HEK293 (cell line): ENCODE measurements at regions not wholly inside any gene's neighbourhood (a gene's known extent, or its start where the extent isn't known, plus 50 kb on each side); places are given as distances from the start of the nearest gene placed in this dataset.
"Not testable (repeated sequence)": the region's sequence is repeated elsewhere in the genome, so short reads cannot be mapped to it uniquely, and the experiment has no call there.

Experiments used
- CTCF ChIA-PET: fragments of 350-600 bp; formaldehyde crosslinking; extraction: SDS; loops from one replicate; lab custom pipeline; 2021; ENCODE audit warnings: antibody characterized with exemption; lab: Yijun Ruan, JAX
- POLR2A ChIA-PET: fragments of 300-600 bp; formaldehyde crosslinking; extraction: SDS; loops from one replicate; lab custom pipeline; 2020; ENCODE audit warnings: antibody characterized with exemption, inconsistent platforms; lab: Yijun Ruan, JAX
- H3K27ac ChIP-seq: fragments of 200-500 bp; sonication (Bioruptor generic); 2 replicates; pipeline ENCODE4 v1.5.1; 2014; ENCODE audit warnings: low read depth, low read length, control low read depth, inconsistent platforms; ENCODE audit errors: extremely low read depth
- H3K36me3 ChIP-seq, 2 experiments: fragments of 200-500 bp in 1 of 2; sonication (Bioruptor generic) in 1 of 2; 1 replicate in 1 of 2; 2 replicates in 1 of 2; pipeline ENCODE4 v1.5.1; 2014 to 2017; ENCODE audit warnings: inconsistent platforms in 2 of 2, low read length in 2 of 2; ENCODE audit not compliant: control insufficient read depth in 2 of 2, insufficient read depth in 1 of 2
- H3K4me1 ChIP-seq: fragments of 200-500 bp; sonication (Bioruptor generic); 2 replicates; pipeline ENCODE4 v1.5.1; 2014; ENCODE audit warnings: mild to moderate bottlenecking, low read length, inconsistent platforms; ENCODE audit not compliant: control insufficient read depth, insufficient read depth
- H3K4me3 ChIP-seq: 2 replicates; pipeline ENCODE4 v1.5.1; 2011; ENCODE audit warnings: low read depth, mild to moderate bottlenecking, control low read depth, low read length, moderate library complexity
- H3K9me3 ChIP-seq: fragments of 200-500 bp; sonication (Bioruptor generic); 2 replicates; pipeline ENCODE4 v1.5.1; 2014; ENCODE audit warnings: low read depth, low read length, inconsistent platforms; ENCODE audit not compliant: control insufficient read depth, insufficient read depth
- GFI1B ChIP-seq: fragments of 450-650 bp; formaldehyde crosslinking; IDR thresholded peaks from 2 replicates; pipeline ENCODE4 v1.5.1; 2016; ENCODE audit warnings: missing biosample characterization, missing genetic modification characterization
- HOXA7 ChIP-seq: sonication (generic); formaldehyde crosslinking; IDR thresholded peaks from 2 replicates; pipeline ENCODE4 v1.8.1; 2022; ENCODE audit warnings: missing genetic modification reagents, borderline replicate concordance
- REST ChIP-seq: fragments of 450-650 bp; formaldehyde crosslinking; IDR thresholded peaks from 2 replicates; pipeline ENCODE4 v1.5.1; 2016; ENCODE audit warnings: missing biosample characterization, missing genetic modification characterization
- SCRT1 ChIP-seq: fragments of 450-650 bp; formaldehyde crosslinking; IDR thresholded peaks from 2 replicates; pipeline ENCODE4 v1.5.1; 2016; ENCODE audit warnings: missing biosample characterization, missing genetic modification characterization, borderline replicate concordance
- SCRT2 ChIP-seq: fragments of 450-650 bp; formaldehyde crosslinking; IDR thresholded peaks from 2 replicates; pipeline ENCODE4 v1.5.1; 2016; ENCODE audit warnings: missing biosample characterization, missing genetic modification characterization
- TCF7L2 ChIP-seq: IDR thresholded peaks from 2 replicates; pipeline ENCODE4 v1.6.1; 2011; ENCODE audit warnings: low read depth, mild to moderate bottlenecking, inconsistent platforms, low read length, moderate library complexity, borderline replicate concordance
- YY1 ChIP-seq: fragments of 450-650 bp; formaldehyde crosslinking; IDR thresholded peaks from 2 replicates; pipeline ENCODE4 v1.5.1; 2018; ENCODE audit warnings: missing biosample characterization, missing genetic modification characterization
- ZBTB17 ChIP-seq: fragments of 450-650 bp; formaldehyde crosslinking; IDR thresholded peaks from 2 replicates; pipeline ENCODE4 v1.5.1; 2016; ENCODE audit warnings: missing biosample characterization, missing genetic modification characterization
- ZBTB20 ChIP-seq: fragments of 450-650 bp; formaldehyde crosslinking; IDR thresholded peaks from 2 replicates; pipeline ENCODE4 v1.5.1; 2016; ENCODE audit warnings: missing biosample characterization, missing genetic modification characterization
- ZNF248 ChIP-seq: fragments of 450-650 bp; formaldehyde crosslinking; IDR thresholded peaks from 2 replicates; pipeline ENCODE4 v1.5.1; 2017; ENCODE audit warnings: missing biosample characterization, missing genetic modification characterization
- ZNF366 ChIP-seq: fragments of 450-650 bp; formaldehyde crosslinking; conservative IDR thresholded peaks from 2 replicates; pipeline ENCODE4 v1.5.1; 2016; ENCODE audit warnings: missing biosample characterization, missing genetic modification characterization
- ZNF473 ChIP-seq: fragments of 450-650 bp; formaldehyde crosslinking; IDR thresholded peaks from 2 replicates; pipeline ENCODE4 v1.5.1; 2017; ENCODE audit warnings: missing biosample characterization, missing genetic modification characterization
- ZNF501 ChIP-seq: fragments of 450-650 bp; formaldehyde crosslinking; IDR thresholded peaks from 2 replicates; pipeline ENCODE4 v1.5.1; 2016; ENCODE audit warnings: missing biosample characterization, missing genetic modification characterization
- ZNF514 ChIP-seq: fragments of 450-650 bp; formaldehyde crosslinking; IDR thresholded peaks from 2 replicates; pipeline ENCODE4 v1.5.1; 2016; ENCODE audit warnings: missing biosample characterization, missing genetic modification characterization
- ZNF585B ChIP-seq: fragments of 450-650 bp; formaldehyde crosslinking; IDR thresholded peaks from 2 replicates; pipeline ENCODE4 v1.5.1; 2016; ENCODE audit warnings: missing biosample characterization, missing genetic modification characterization
- ZNF624 ChIP-seq: fragments of 450-650 bp; formaldehyde crosslinking; IDR thresholded peaks from 2 replicates; pipeline ENCODE4 v1.5.1; 2017; ENCODE audit warnings: missing biosample characterization, missing genetic modification characterization
- ZNF670 ChIP-seq: fragments of 450-650 bp; formaldehyde crosslinking; IDR thresholded peaks from 2 replicates; pipeline ENCODE4 v1.5.1; 2016; ENCODE audit warnings: missing biosample characterization, missing genetic modification characterization, low read depth
- ZNF776 ChIP-seq: fragments of 450-650 bp; formaldehyde crosslinking; IDR thresholded peaks from 2 replicates; pipeline ENCODE4 v1.5.0; 2017; ENCODE audit warnings: missing biosample characterization, missing genetic modification characterization, borderline replicate concordance
- ZXDB ChIP-seq: fragments of 450-650 bp; formaldehyde crosslinking; IDR thresholded peaks from 2 replicates; pipeline ENCODE4 v1.5.1; 2016; ENCODE audit warnings: missing biosample characterization, missing genetic modification characterization
- TF ChIP-seq, protein P1 (sequence below): fragments of 450-650 bp; formaldehyde crosslinking; IDR thresholded peaks from 2 replicates; pipeline ENCODE4 v1.5.1; 2017; ENCODE audit warnings: missing biosample characterization, missing genetic modification characterization
- TF ChIP-seq, protein P2 (sequence below): IDR thresholded peaks from 2 replicates; pipeline ENCODE4 v1.6.1; 2011; ENCODE audit warnings: mild to moderate bottlenecking, low read depth, low read length, borderline replicate concordance
- TF ChIP-seq, protein P3 (sequence below): fragments of 450-650 bp; formaldehyde crosslinking; IDR thresholded peaks from 2 replicates; pipeline ENCODE4 v1.5.1; 2016; ENCODE audit warnings: missing biosample characterization, missing genetic modification characterization

- H3K4me1 ChIP-seq, H3K9me3 ChIP-seq, CTCF ChIA-PET, H3K4me3 ChIP-seq, H3K36me3 ChIP-seq, POLR2A ChIA-PET, H3K27ac ChIP-seq: not testable (repeated sequence)
- peak; percentile 78 for TF ChIP-seq SCRT2
- peak; percentile 83; the same call in 1 of the 2 replicates for TF ChIP-seq SCRT1 (tag by site-specific recombination)
These were observed 128.5 kb downstream of the EMP1 start for GRCh38 chr12:13325037-13325436.

- no peak overlapping the region for H3K27ac ChIP-seq
- ChIA-PET CTCF (interaction anchor here (0.6 kb wide), 1 partner anchor 1184 kb away, joined by 3 read pairs; no protein-coding TSS in a partner anchor), POLR2A (no interaction called here)
- no peak overlapping the region for H3K4me3 ChIP-seq
- no peaks in the 10 kb centered on the region for H3K4me1 ChIP-seq
- no peaks in the 10 kb centered on the region for H3K36me3 ChIP-seq
- H3K9me3 ChIP-seq: no peaks in the 10 kb centered on the region
- TF ChIP-seq, protein P1, sequence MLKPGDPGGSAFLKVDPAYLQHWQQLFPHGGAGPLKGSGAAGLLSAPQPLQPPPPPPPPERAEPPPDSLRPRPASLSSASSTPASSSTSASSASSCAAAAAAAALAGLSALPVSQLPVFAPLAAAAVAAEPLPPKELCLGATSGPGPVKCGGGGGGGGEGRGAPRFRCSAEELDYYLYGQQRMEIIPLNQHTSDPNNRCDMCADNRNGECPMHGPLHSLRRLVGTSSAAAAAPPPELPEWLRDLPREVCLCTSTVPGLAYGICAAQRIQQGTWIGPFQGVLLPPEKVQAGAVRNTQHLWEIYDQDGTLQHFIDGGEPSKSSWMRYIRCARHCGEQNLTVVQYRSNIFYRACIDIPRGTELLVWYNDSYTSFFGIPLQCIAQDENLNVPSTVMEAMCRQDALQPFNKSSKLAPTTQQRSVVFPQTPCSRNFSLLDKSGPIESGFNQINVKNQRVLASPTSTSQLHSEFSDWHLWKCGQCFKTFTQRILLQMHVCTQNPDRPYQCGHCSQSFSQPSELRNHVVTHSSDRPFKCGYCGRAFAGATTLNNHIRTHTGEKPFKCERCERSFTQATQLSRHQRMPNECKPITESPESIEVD (tag by site-specific recombination): no peak
- TF ChIP-seq ZNF776 (no peak), ZBTB20 (no peak), ZNF670 (no peak), GFI1B (tag by site-specific recombination) (no peak), ZNF366 (no peak), ZNF501 (no peak), TCF7L2 (no peak), ZNF473 (tag by site-specific recombination) (no peak), HOXA7 (CRISPR knock-in tag) (no peak), ZNF585B (no peak), ZBTB17 (tag by site-specific recombination) (no peak), ZXDB (tag by site-specific recombination) (no peak), REST (no peak), ZNF624 (no peak), ZNF514 (tag by site-specific recombination) (no peak), YY1 (tag by site-specific recombination) (no peak), ZNF248 (tag by site-specific recombination) (no peak)
- TF ChIP-seq, protein P2, sequence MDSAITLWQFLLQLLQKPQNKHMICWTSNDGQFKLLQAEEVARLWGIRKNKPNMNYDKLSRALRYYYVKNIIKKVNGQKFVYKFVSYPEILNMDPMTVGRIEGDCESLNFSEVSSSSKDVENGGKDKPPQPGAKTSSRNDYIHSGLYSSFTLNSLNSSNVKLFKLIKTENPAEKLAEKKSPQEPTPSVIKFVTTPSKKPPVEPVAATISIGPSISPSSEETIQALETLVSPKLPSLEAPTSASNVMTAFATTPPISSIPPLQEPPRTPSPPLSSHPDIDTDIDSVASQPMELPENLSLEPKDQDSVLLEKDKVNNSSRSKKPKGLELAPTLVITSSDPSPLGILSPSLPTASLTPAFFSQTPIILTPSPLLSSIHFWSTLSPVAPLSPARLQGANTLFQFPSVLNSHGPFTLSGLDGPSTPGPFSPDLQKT: no peak
- TF ChIP-seq, protein P3, sequence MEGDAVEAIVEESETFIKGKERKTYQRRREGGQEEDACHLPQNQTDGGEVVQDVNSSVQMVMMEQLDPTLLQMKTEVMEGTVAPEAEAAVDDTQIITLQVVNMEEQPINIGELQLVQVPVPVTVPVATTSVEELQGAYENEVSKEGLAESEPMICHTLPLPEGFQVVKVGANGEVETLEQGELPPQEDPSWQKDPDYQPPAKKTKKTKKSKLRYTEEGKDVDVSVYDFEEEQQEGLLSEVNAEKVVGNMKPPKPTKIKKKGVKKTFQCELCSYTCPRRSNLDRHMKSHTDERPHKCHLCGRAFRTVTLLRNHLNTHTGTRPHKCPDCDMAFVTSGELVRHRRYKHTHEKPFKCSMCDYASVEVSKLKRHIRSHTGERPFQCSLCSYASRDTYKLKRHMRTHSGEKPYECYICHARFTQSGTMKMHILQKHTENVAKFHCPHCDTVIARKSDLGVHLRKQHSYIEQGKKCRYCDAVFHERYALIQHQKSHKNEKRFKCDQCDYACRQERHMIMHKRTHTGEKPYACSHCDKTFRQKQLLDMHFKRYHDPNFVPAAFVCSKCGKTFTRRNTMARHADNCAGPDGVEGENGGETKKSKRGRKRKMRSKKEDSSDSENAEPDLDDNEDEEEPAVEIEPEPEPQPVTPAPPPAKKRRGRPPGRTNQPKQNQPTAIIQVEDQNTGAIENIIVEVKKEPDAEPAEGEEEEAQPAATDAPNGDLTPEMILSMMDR (tag by site-specific recombination): no peak
These were observed 121.9 kb downstream of the EMP1 start for GRCh38 chr12:13318231-13319015.
